Stimulated activated CD8-positive, alpha-beta memory T cell treated with anti-CD3 and anti-CD28 coated beads, Interleukin-4, amount 100 ng/mL, for 48 hours (primary cell): ENCODE measurements at regions not wholly inside any gene's neighbourhood (a gene's known extent, or its start where the extent isn't known, plus 50 kb on each side); places are given as distances from the start of the nearest gene placed in this dataset.

Source experiments
- DNase-seq: peaks from one replicate; pipeline ENCODE4 v3.0.0-alpha.2; 2020

DNA sequence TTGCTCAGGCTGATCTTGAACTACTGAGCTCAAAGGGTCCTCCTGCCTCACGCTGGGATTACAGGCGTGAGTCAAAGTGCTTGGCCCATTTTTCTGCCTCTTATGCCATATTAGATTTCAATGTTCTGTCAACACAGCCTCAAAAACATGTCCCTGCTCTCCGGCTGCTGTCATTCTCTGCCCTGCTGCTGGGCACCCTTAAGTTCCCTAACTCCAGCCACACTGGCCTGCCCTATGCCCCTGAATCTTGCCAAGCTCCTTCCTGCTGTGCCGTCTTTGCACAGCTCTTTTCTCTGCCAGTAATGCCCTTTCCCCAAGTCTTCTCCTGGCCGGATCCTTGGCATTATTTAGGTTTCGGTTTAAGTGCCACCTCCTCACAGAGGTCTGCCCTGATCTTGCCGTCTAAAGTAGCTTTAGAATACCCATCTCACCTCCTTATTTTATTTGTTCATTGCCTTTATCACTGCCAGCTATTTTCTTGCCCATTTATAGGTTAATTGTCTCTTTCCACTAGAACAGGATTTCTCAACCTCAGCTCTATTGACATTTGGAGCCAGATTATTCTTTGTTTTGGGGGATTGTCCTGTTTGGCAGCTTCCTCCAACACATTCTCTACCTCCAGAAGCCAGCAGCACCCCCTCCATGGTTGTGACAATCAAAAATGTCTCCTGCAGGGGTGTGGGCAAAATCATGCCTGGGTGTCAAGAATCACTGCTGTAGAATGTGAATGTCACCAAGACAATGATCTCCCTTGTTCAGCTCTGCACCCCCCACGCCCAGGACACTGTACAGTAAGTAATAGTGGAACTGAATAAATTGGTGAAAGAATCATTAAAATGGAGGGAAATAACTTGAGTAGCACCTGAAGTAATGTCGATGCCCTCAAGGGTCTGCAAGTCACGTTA lies 168.2 kb downstream of the CYLD start:
- DNase-seq: no peak

- DNase-seq: no peak
These were observed 166.6 kb downstream of the CYLD start for GRCh38 chr16:50908468-50908867.

- DNase-seq: no peak
These were observed 164.6 kb downstream of the CYLD start for GRCh38 chr16:50906454-50906853.

DNA sequence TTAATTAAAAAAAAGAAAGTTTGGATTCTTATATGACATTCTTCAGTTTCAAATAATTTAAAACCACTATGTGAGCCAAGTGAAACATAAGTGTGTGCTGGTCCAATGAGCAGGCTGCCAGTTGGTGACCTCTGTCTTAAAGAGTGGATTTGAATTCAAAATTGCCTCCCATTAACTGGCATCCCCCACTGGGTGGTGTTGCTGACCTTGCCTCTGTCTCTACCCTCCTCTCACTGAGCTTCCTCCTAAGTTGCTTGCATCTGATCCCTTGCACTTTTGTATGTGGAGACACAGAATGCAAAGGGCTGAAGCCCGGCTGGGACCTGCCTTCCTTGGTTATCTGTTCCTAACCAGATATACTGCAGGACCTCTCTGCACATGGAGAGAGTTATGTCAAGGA lies 160.6 kb downstream of the CYLD start:
- no peak for DNase-seq

GRCh38 chr16:50901062-50901461 lies 159.2 kb downstream of the CYLD start:
- no peak for DNase-seq

DNA sequence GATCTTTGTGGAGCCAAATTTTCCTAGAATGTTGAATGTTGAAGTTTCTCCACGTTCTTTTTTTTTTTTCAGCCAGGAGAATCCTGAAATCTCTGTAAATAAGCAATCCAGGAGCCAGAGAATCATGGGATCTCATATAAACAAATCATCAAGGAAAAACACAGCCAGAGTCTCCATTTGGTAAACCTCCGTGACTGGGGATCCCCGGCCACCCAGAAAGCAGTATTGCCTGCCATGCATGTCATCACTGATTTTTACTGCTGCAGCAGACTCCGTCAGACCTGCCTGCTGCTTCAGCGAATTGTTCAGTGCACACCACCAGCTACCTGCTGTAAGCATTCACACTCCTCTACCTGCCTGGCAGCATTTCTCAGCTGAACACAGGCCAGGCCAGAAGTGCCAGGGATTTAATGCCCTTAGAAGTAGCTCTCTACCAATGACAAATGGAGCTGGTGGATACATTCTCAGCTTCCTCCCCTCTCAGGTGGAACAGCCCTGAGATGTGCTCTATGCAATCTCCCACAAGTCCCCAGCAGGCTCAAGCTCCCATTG lies 158.6 kb downstream of the CYLD start:
- DNase-seq: no peak

- DNase-seq: no peak
These were observed 158.1 kb downstream of the CYLD start for GRCh38 chr16:50899951-50900350.

- DNase-seq: no peak
These were observed 147.9 kb downstream of the CYLD start for GRCh38 chr16:50889746-50890145.

DNA sequence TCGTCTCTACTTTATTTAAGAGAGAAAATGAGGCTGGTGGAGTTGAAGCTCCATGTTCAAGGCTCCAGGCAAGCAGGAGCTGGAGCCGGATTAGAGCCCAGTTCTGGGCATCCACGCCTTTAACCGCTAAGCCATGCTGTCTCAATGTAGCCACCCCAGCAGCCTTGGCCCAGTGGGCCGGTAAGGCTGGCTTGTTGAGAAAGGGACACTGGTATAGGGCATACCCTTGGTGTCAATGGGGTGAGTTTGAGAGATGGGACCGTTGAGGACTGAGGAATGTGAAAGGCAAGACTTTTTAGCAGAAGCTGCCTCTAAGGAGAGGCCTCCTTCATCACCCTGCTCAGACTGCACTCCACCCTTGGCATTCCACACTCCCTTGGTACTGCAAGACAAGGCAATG lies 147.4 kb downstream of the CYLD start:
- DNase-seq: no peak

- DNase-seq: no peak
These were observed 146.8 kb downstream of the CYLD start for GRCh38 chr16:50888486-50889261.

GRCh38 chr16:50887500-50888298 lies 145.8 kb downstream of the CYLD start:
- DNase-seq: no peak

GRCh38 chr16:50884066-50884860 lies 142.4 kb downstream of the CYLD start:
- peak; percentile 77 for DNase-seq

DNA sequence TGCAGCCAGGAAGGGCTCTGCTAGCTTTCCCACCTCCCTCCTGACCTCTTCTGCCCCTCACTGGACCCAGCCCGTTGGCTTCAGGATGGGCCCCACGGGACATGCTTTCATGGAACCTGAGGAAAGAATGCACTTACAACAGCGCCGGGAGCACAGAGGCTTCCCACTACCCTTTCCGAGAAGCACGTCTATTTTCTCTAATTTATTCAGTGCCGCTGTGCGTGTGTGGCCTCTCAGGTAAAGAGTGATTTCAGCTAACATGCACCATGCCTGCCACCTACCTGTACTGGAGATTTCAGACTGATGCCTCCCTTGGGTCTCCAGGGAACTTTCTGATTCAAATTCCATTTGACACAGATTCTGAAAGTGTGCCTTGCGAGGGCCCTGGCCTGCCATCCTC lies 140.1 kb downstream of the CYLD start:
- no peak for DNase-seq

DNA sequence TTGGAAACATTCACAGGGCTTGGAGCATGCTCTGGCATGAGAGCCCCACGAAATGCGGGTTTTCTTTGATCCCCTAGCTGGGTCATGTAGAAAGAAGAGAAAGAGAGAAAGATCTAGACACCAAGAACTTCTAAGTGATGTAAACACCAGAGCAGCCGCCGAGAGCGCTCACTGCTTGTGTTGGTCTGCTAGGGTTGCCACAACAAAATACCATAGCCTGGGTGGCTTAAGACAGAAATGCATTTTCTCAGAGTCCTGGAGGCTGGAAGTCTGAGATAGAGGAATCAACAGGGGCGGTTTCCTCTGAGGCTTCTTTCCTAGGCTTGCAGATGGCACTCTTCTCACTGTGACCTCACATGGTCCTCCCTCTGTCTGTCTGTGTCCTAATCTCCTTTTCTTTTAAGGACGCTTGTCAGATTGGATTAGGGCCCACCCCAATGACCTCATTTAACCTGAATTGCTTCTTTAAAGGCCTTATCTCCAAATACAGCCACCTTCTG lies 139.5 kb downstream of the CYLD start:
- DNase-seq: no peak

DNA sequence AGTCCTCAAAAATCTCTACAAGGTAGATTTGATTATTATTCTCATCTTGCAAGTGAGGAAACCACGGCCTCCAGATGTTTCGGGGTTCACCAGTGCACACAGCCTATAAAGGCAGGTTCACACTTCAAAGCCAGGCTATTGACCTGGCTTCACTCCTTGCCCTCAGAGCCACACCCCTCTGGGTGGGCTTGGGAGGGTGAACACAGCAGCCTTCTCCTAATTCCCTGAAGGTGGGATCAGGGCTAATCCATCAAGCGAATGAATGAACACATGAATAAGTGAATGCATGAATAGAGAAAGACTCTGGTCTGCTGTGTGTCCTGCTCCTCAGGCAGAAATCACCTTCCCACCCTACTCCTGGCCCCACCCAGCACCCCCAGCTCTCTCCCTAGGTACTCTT lies 139.0 kb downstream of the CYLD start:
- no peak for DNase-seq

DNA sequence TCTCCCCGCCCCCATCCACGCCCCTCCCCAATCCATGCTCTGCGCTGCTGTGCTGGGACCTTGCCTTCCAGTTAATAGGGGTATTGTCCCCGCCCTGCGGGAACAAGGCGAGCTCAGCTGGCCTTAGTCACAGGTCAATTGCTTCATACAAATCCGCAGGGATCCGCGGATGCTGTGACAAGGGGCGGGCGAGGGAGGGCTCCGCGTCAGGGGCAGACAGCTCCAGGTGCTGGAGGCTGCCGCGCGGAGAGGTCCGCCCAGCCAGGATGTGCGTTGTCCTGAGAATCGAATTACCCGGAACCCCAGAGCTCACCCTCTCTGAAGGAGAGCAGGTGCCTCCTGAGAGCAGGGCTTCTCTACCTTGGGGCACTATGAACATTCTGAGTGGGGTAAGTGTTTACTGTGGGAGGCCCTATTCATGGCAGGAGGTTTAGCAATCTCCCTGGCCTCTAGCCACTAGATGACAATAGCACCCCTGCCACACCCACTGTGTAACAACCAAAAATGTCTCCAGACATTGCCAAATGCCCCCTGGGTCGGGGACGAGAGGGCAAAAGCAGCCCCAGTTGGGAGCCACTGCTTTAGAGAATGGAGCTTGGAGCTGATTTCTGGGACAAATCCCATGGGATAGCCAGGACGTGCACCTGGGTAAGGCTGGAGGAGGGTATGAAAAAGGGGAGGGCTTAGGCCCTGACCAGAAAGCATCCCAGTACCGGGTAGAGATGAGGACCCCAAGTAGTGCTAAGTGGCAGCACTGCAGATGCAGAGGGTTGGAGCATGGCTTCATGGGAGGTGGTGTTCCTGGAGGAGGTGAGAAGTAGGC lies 138.2 kb downstream of the CYLD start:
- no peak for DNase-seq

DNA sequence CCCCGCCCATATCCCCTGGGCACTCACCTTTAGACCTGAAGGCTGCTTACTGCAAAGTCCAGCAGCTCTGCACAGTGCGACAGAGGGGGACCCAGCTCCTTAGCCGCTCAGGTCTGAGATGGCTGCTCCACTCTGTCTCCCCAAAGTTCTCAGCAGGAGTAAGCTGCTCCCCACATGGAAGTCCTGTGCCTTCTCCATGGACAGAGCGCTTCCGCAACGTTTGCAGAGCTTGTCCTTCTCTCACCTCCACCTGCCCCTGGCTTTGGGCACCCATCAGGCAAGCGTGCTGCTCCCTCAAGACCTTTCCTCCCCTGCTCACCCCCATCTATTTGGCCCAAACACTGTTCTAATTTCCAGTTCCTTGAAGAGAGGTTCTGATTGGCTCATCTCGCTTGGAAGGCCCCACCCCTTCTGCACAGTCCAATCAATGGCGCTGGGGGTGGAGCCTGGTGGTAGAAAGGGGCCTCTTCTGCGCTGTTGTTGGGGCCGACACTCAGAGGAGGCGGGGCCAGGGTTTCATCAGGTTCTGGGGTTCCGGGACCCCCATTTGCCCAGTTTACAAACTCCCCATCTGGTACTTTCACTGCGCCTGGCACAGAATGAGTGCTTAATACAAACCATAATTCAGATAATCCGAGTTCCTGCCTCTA lies 137.2 kb downstream of the CYLD start:
- DNase-seq: no peak

DNA sequence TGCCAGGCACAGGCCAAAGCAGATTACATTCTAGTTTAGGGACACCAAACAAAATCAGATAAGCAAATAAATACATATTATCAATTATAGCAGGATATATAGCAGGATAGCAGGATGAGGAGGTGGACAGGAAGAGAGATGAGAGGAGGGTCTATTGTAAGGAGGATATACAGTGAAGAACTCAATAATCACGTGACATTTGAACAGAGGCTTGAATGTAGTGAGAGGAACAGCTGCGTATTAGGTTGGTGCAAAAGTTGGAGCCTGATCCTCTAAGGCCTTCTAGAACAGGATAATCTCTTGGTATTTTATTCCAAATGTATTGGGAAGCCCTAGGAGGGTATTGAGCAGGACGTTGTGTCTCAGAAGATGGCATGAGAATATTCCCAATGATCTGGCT lies 136.7 kb downstream of the CYLD start:
- DNase-seq: no peak

GRCh38 chr16:50876263-50876662 lies 134.4 kb downstream of the CYLD start:
- no peak for DNase-seq

DNA sequence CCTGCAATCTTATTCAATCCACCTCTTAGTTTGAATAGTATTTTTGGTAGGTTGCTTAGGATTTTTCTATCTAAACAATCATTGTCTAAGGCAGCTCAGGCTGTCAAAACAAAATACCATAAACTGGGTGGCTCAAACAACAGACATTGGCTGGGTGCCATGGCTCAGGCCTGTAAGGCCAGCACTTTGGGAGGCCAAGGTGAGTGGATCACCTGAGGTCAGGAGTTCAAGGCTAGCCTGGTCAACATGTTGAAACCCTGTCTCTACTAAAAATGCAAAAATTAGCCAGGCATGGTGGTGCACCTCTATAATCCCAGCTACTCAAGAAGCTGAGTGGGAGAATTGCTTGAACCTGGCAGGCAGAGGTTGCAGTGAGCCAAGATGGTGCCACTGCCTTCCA lies 126.7 kb downstream of the CYLD start:
- no peak for DNase-seq

- DNase-seq: no peak
These were observed 124.9 kb downstream of the CYLD start for GRCh38 chr16:50866806-50867205.
